Stimulated activated naive CD4-positive, alpha-beta T cell treated with Interleukin-2 at 50 U/mL for 16 hours (primary cell): ENCODE measurements at regions not wholly inside any gene's neighbourhood (a gene's known extent, or its start where the extent isn't known, plus 50 kb on each side); places are given as distances from the start of the nearest gene placed in this dataset.

ENCODE experiments used
- DNase-seq: peaks from one replicate; lab custom pipeline; 2025; lab: John Stamatoyannopoulos, UW

DNA sequence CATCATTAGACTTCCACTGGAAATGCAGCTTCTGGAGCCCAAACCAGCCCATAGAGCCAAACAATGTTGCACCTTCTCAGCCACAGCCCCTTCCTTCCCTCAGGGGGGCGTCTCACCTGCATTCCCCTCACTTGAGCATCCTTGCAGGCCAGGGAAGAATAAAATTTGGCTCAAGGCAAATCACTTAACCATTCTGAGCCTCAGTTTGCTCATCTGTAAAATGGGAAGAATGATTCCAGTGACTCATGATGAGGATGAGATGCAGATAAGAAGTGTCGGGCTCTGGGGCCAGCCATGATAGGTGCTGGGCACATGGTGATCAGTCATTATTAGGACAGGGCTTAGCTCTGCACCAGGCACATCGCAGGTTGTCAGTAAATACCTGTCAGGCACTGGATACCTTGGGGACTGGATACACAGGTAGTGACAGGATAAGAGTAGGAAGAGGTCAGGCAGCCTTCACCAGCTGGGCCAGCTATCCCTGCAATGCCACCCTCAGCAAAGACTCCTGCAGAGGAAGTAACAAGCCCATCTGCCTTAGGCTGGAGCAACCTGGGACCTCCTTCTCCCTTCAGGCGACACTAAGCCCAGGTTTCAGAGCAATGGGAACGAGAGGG is 208.0 kb upstream of the TNRC6C start:
- DNase-seq = no peak

DNA sequence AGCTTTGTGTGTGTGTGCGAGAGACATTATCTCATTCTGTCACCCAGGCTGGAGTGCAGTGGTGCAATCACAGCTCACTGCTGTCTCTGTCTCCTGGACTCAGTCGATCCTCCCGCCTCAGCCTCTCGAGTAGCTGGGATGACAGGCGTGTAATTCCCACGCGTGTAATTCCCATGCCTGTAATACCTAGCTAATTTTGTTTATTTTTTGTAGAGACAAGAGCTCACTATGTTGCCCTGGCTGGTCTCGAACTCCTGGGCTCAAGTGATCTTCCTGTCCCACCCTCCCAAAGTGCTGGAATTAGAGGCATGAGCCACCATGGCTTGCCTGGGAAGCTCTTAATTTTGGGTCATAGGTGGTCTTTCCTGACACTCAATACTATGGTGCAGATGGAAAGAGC is 205.3 kb upstream of the TNRC6C start:
- no peak for DNase-seq

DNA sequence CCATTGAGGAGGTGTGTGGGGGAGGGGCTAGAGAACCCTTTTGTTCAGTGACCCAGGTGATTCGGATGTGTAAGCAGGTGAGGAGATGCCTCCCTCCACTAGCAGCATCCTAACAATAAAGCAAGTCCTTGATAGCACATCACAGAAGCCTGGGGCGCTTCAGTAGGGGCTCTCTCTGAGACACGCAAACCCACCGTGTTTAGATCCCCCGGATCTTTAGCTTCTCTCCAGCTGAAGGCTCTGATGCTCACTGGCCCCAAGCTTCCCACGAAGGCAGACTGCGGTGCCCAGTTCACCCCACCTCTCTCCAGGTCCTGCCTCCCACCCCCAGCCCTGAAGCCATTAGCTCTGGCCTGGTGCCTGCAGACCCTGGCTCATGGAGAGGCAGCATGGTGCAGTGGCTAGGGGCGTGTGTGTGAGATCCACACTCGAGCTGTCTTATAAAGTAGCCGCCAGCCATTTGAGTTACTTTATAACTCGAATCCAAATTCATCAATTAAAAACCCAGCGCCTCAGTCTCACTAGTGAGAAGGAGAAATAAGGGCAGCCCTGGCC is 204.7 kb upstream of the TNRC6C start:
- no peak for DNase-seq

DNA sequence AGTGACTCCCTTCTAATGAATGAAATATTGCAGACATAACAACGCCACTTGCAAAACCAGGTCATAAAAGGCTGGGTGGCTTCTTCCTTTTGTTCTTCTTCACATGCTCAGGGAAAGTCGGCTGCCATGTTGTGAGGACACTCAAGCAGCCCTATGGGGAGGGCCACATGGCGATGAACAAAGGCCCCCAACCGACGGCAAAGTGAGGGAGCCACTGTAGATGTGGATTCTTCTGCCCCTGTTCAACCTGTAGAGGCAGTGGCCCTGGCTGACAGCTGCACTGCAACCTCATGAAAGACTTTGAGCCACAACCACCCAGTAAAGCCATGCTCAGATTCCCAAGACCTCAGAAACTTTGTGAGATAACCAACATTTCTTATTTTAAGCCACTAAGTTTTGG is 203.5 kb upstream of the TNRC6C start:
- no peak for DNase-seq

DNA sequence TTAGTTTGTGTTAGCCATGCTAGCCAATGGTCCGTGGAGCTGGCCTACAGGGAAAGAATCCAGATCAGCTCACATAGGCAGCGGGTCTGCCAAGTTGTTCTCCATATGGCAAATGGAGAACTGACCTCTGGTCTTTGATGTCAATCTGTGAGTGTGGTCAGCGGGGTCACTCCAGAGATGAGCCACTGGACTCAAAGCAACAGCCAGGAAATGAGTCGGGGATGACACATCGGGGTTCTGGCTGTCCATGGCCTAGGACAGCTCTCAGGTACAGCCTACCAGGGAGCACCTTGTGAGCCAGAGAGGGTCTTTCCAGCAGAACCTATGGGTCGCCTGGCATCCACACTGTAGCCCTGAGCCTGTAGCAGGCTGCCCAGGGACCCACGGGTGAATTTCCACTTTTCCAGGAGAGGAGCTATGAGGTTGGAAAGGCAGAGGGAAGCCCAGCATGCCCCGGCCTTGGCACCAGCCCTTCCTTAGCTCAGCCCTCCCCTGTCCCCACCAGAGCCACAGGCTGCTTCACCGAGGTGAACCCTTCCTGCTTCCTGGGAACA is 203.0 kb upstream of the TNRC6C start:
- no peak for DNase-seq

DNA sequence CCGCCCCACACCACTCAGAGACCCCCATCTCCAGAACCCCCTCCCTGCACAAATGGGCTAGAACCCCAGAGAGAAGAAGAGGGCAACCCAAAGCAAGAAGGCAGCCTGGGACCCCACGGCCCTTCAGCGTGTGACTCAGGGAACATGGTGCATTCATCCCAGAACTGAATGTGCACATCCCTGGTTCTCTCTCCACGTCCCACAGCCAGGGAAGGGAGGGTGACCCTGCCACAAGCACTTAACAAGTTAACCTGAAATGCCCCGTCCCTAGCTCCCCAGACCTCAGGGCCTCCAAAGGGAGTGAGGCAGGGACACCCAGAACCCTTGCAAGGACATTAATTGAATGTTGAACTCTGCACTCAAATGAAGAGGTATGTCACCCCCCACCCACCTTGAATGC is 202.5 kb upstream of the TNRC6C start:
- no peak for DNase-seq

DNA sequence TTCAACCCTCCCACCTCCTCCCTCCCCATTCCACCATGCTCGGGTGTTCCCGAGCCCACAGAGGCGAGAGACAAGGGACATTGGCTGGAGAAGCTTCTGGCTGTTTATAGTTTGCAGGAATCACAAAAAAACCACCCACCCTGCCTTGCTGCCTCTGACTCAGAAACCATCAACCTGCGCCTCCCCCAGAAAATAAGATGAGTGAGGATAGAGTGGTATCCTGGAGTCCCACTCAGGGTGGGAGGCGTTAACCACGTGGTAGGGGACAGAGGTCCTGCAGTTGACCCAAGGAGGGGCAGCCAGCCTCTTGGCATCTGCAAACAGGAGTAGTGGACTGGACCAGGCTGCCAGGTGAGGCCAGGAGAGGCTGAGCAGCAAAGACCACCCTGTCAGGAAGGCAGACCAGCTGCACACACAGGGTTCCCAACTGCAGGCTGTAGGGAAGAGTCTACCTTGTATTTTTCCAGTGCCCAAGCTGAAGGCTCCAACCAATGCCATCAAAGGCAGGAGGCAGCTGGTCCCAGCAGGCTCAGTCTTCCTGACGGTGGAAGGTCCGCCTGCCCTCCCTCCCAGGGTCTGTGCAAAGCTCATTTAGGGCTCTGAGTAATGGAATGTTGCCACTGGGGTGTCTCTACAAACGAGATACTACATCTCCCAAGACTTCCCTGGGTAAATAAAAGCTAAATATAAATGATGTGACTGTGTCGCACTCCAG is 201.5 kb upstream of the TNRC6C start:
- DNase-seq = no peak

DNA sequence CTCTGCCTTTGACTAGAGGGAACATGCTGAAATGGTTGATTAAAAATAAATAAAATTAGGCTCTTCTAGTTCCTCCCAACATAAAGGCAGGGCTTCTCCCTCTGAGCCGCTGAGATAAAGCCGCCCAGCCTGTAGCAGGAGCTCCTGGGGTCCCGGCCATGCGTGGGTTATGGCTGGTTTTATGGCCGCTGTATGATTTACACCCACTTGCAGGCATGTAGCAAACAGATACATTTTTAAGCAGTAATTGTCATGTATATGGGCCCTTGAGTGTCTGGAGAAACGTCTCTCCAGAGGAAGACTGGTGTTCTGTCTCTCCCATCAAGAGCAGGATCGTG is 201.0 kb upstream of the TNRC6C start:
- DNase-seq = no peak

DNA sequence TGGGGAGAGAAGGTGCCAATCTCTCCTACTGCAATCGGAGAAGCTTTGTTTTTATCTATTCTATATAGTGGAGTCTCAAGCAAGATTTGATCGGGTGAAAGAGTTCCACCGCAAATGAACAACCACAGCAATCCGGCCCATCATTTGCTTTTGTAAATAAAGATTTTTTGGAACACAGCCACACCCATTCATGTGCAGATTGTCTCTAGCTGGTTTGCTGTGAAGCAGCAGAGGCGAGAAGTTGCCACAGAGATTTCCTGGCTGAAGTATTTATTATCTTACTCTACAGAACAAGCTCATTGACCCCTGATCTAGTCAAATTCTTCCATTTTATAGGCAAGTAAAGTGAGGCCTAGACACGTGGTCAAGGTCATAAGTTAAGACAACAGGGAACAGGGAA is 195.5 kb upstream of the TNRC6C start:
- no peak for DNase-seq

DNA sequence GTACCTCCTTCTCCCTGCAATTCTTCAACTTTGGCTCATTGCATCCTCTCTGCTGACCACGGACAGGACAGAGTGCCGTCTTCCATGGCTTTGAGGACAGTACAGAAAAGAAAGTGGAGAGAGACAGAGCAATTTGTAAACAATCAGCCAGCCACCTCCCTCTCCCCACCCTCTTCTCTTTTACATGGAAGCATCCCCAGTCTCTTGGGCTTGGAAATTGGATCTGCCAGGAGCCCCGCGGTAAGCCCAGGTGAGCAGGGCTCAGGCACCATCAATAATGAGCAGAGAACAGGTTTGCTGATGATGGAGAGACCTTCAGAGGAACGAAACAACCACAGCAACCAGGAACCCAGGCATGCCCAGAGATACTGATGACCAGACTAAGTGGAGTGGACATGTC is 194.9 kb upstream of the TNRC6C start:
- no peak for DNase-seq

DNA sequence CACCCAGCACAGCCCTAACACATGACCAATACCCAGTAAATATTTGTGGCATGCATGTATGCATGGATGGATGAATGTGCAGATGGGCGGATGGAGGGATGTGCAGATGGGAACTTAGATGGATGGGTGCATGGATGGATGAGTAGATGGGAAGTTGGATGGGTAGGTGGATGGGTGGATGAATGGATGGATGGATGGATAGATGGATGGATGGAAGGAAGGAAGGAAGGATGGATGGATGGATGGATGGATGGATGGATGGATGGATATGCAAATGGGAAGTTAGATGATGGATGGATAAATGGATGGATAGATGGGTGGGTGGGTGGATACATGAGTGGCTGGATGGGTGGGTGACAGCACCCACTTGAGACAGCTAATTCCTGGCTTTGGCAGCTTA is 193.2 kb upstream of the TNRC6C start:
- no peak for DNase-seq

DNA sequence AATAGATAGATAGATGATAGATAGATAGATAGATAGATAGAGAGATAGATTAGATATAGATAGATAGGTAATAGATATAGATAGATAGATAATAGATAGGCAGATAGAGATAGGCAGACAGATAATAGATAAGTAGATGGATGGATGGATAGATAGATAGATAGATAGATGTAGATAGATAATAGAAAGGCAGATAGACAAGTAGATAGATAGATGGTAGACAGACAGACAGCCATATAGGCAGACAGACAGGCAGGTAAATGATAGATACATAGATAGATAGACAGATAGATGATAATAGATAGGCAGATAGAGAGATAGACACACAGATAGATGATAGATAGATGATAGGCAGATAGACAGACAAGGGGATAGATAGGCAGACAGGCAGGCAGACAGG is 191.4 kb upstream of the TNRC6C start:
- no peak for DNase-seq

DNA sequence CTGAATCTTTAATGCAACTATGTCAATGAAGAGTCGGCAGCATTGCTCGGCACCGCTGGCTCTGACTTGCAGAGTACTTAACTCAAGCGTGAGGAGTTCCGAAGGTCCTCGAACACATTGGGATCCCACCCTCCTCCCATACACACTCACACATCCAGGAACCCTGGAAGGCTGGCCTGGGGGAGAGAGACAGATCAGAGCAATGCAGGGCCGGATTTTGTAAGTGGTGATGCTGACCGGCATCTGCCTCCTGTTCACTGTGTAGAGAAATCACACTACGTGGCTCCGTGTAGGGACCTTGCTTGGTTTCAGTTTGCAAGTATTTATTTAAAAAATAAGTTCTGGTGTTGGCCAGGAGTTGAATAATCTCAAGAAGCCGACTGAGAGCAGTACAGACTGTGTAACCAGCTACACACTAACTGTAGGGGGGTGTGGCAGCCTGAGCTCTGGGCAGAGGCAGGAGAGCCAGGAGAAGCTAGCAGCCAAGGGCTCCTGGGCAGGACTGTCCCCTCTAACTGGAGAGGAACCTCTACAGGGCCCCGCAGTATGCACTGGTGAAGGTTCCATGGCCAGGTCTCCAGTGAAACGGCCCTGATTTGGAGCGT is 190.2 kb upstream of the TNRC6C start:
- DNase-seq = no peak

DNA sequence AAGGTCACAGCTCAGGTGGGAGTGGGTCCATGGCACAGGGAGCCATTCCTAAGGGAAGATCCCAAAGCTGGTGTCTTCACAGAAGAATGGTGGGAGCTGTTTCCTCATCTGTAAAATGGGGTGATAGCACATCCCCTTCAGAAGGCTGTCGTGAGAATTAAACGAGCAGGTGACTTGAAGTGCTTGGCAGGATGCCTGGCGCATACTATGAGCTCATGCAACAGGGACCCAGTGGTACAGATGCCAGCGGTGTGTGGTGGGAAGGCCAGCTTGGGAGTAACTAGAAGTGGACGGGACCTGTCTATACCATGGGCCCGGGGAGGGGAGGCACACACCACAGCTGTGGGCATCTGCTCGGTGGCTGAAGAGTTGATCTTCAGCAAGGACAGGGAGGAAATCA is 189.3 kb upstream of the TNRC6C start:
- DNase-seq = no peak

DNA sequence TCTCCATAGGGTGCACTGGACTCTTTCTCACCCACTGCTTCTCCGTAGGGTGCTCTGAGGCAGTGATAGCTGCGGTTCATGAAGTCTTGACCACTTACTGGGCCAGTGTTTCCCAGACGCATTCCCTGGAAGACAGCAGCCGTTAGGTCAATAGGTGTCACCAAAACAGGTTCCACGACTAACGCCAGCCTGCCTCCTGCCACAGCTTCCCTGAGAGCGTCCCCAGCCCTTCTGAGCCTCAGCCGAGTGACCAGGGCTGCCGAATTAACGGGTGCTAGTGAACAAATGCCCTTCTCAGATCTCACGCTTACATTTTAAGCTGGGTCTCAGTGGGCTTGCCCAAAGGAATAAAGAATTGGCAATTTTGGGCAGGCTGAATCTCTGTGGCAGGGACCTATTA is 188.7 kb upstream of the TNRC6C start:
- DNase-seq = no peak

DNA sequence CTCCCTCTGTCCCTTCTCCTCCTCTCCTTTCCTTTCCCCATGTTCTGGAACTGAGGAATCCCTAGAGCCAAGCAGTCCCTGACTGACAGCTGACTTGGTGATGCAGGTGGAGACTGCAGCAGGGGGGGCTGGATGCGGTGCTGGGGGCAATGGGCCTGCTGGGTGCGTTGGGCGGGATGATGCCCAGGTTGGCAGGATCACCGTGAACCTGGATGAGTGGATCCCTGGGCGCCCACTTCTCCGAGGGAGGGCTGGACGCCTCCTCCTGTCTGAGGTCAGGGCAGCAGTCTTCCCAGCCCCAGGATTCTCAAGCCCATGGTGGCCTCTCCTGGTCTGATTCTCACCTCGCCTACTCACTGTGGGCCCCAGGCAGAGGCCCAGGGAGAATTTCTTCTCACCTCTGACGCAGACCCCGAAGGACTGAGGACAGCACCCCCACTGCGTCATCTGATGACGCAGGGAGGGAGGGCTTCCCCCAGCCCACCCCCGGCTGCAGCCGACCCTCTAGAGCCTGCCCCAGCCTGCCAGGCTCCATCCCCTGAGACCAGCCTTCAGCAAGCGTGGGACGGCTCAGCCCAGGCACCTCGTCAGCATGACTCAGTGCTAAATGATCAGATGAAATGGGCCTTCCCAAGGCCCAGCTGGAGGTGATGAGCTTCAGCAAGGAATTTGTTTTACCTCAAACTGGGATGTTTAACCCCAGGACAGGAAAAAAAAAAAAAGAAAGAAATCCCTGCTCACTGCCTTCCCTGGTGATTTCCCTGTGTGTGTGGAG is 188.0 kb upstream of the TNRC6C start:
- no peak for DNase-seq

DNA sequence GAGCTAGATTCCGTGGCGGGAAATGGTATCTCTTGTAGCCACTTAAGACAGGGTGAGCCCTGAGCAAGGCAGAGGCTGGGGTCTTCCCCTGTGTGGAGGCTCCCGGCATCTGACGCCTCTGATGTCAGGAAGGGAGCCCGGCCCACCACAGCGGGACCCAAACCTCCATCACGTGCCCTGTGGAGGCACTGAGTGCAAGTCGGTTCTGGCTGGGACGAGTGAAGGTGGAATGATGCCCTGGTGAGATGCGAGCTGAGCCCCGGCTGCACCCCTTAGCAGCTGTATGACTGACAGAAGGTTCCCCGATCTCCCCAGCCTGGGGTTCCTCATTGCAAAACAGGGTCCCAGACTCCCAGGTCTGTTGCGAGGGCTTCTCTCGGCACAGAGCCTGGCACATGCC is 187.4 kb upstream of the TNRC6C start:
- no peak for DNase-seq

DNA sequence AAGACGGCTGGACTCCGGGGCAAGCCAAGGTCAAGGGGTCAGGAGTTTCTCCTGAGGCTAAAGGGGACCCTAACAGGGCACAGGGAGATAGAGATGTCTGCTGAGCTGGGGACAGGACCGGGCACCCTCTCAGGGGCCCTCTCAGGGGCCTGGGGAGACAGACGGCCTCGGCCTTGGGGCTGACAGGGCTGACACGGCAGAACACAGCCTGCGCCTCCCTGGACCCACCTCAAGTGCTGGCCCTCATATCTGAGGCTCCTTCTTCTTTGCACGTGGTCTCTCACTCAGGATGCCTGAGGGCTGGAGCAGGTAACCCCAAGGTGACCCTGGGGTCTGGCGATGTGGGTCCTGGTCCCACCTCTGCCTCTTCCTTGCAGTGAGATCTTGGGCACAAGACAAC is 186.9 kb upstream of the TNRC6C start:
- DNase-seq = no peak

DNA sequence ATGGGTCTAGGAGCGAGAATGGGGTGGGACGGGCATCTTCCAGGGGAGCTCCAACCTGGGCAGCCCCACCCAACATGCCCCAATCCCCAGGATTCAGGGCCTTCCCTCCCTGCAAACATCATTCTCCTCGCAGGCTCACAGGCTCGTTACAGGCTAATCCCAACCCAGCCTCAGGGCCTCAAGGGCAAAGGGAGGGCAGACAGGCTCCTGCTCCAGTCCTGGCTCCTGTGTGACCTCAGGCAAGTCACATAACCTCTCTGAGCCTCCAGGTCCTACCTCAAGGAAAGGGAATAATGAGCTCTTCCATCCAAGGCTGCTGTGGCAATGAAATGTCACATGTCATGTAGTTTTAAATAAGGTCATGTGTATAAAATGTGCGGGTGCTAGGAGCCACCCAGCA is 186.5 kb upstream of the TNRC6C start:
- no peak for DNase-seq

DNA sequence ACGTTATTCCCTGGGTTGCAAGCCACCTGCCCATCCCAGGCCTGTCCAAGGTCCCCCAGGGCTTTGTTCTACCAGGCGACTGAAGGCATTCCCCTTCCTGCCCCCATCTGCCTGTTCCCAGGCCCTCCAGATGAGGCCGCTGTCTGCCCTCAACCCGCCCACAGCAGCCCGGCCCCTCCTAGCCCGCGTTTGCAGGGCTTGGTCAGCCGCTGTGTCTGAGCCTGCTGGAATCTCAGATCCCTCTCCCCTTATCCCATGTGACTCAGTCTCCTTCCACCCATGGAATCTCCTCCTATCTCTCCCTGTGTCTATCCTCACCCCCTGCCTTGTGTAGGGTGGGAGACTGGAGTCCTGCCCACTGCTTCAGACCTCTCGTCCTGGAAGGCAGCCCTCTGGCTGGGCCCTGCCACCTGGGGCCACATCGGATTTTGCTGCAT is 186.0 kb upstream of the TNRC6C start:
- peak; percentile 60 for DNase-seq

DNA sequence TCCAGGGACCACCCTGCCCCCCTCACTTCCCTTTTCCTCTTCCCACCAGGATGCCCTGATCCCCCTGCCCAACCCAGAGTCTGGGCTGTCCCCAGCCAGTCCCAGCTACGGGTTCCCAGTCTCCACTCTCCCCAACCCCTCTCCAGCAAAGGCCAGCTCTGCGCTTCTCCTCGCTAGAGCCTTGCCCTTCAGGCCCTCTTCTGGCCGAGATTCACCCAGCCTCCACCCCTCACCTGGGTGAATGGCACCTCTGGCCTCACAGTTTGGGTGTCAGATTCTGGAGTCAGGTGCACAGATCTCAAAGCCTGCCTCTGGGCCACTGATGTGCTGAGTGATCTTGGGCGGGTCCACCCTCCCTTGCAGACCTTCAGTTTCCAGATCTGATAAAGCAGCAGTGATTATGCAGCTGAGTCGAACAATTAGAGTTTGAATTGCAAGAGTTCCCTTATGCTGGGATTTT is 185.6 kb upstream of the TNRC6C start:
- no peak for DNase-seq

DNA sequence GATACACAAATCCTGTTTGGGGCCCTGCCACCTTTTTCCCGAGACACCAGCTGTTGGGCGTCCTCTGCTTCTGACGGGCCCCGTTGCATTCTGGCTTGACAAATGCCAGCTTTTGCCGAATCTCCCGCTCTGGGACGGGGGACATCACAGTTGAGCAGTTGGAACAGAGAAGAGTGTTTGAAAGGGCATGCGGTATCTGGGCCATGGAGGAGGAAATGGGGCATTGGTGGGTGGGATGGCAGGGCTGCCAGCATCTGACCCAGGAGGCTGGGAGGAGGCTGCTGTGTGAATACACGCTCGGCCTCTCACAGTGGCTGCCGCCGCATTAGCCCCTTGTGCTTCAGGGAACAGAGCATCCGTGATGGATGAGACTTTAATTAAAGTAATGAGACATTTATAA is 184.3 kb upstream of the TNRC6C start:
- no peak for DNase-seq
